RPMI7951 (cell line): ENCODE measurements at regions not wholly inside any gene's neighbourhood (a gene's known extent, or its start where the extent isn't known, plus 50 kb on each side); places are given as distances from the start of the nearest gene placed in this dataset.

Source experiments
- DNase-seq: peaks from one replicate; pipeline ENCODE4 v3.0.0-alpha.2; 2012; ENCODE audit warnings: low read depth

- no peak for DNase-seq
Measured at GRCh38 chr3:99212969-99213368, 311.5 kb upstream of the DCBLD2 start.

- no peak for DNase-seq
Measured at GRCh38 chr3:99211309-99211708, 309.8 kb upstream of the DCBLD2 start.

GRCh38 chr3:99199021-99199420, 297.5 kb upstream of the DCBLD2 start:
- no peak for DNase-seq

- peak; percentile 24 for DNase-seq
Measured at GRCh38 chr3:99191186-99191585, 289.7 kb upstream of the DCBLD2 start.

GRCh38 chr3:99188936-99189335, 287.4 kb upstream of the DCBLD2 start:
- DNase-seq: no peak

GRCh38 chr3:99186016-99186415, 284.5 kb upstream of the DCBLD2 start:
- DNase-seq: no peak

- no peak for DNase-seq
Measured at GRCh38 chr3:99176169-99176964, 274.9 kb upstream of the DCBLD2 start.

- DNase-seq: no peak
Measured at GRCh38 chr3:99175276-99175812, 273.8 kb upstream of the DCBLD2 start.

GRCh38 chr3:99172736-99173657, 271.5 kb upstream of the DCBLD2 start:
- DNase-seq: peak; percentile 72

GRCh38 chr3:99171800-99172199, 270.3 kb upstream of the DCBLD2 start:
- no peak for DNase-seq

GRCh38 chr3:99170867-99171517, 269.5 kb upstream of the DCBLD2 start:
- no peak for DNase-seq

- no peak for DNase-seq
Measured at GRCh38 chr3:99167071-99167470, 265.6 kb upstream of the DCBLD2 start.

GRCh38 chr3:99163314-99163713, 261.8 kb upstream of the DCBLD2 start:
- DNase-seq: no peak

GRCh38 chr3:99159220-99159762, 257.8 kb upstream of the DCBLD2 start:
- no peak for DNase-seq

- no peak for DNase-seq
Measured at GRCh38 chr3:99145031-99145430, 243.5 kb upstream of the DCBLD2 start.

GRCh38 chr3:99143493-99143892, 242.0 kb upstream of the DCBLD2 start:
- DNase-seq: no peak

- peak; percentile 19 for DNase-seq
Measured at GRCh38 chr3:99134986-99135385, 233.5 kb upstream of the DCBLD2 start.

- DNase-seq: peak; percentile 45
Measured at GRCh38 chr3:99131876-99132275, 230.4 kb upstream of the DCBLD2 start.

GRCh38 chr3:99128725-99129505, 227.4 kb upstream of the DCBLD2 start:
- peak; percentile 98 for DNase-seq

- peak; percentile 8 for DNase-seq
Measured at GRCh38 chr3:99128235-99128634, 226.7 kb upstream of the DCBLD2 start.

GRCh38 chr3:99126316-99126715, 224.8 kb upstream of the DCBLD2 start:
- peak; percentile 41 for DNase-seq
